Smooth muscle cell (in vitro differentiated cells): ENCODE measurements at regions not wholly inside any gene's neighbourhood (a gene's known extent, or its start where the extent isn't known, plus 50 kb on each side); places are given as distances from the start of the nearest gene placed in this dataset.

Experiments used
- DNase-seq: peaks from one replicate; lab custom pipeline; 2025; ENCODE audit not compliant: unreplicated experiment; lab: John Stamatoyannopoulos, UW
- H2AFZ ChIP-seq: fragments of 200-600 bp; sonication (generic); 2 replicates; pipeline ENCODE4 v1.6.0; 2016; ENCODE audit warnings: antibody characterized with exemption, low read depth, mild to moderate bottlenecking
- H3F3A ChIP-seq: fragments of 200-600 bp; sonication (generic); 2 replicates; pipeline ENCODE4 v1.6.0; 2017; ENCODE audit warnings: antibody characterized with exemption, low read depth
- H3K27ac ChIP-seq: fragments of 200-600 bp; sonication (generic); 2 replicates; pipeline ENCODE4 v1.5.1; 2016; ENCODE audit warnings: low read depth, mild to moderate bottlenecking
- H3K27me3 ChIP-seq: fragments of 200-600 bp; sonication (generic); 2 replicates; pipeline ENCODE4 v1.6.1; 2016; ENCODE audit warnings: low read depth, mild to moderate bottlenecking
- H3K36me3 ChIP-seq: fragments of 200-600 bp; sonication (generic); 2 replicates; pipeline ENCODE4 v1.5.1; 2016; ENCODE audit warnings: low read depth
- H3K4me1 ChIP-seq: fragments of 200-600 bp; sonication (generic); 2 replicates; pipeline ENCODE4 v1.5.1; 2016; ENCODE audit warnings: low read depth
- H3K4me2 ChIP-seq: fragments of 200-600 bp; sonication (generic); 2 replicates; pipeline ENCODE4 v1.6.0; 2016; ENCODE audit warnings: mild to moderate bottlenecking
- H3K4me3 ChIP-seq: fragments of 200-600 bp; sonication (generic); 2 replicates; pipeline ENCODE4 v1.5.1; 2016; ENCODE audit warnings: mild to moderate bottlenecking
- H3K79me2 ChIP-seq: fragments of 200-600 bp; sonication (generic); 2 replicates; pipeline ENCODE4 v1.6.0; 2016; ENCODE audit warnings: low read depth, mild to moderate bottlenecking
- H3K9ac ChIP-seq: fragments of 200-600 bp; sonication (generic); 2 replicates; pipeline ENCODE4 v1.6.0; 2016; ENCODE audit warnings: low read depth
- H3K9me3 ChIP-seq: fragments of 200-600 bp; sonication (generic); replicated peaks from 2 replicates; pipeline ENCODE4 v1.5.1; 2016; ENCODE audit warnings: low read depth
- H4K20me1 ChIP-seq: fragments of 200-600 bp; sonication (generic); 2 replicates; pipeline ENCODE4 v1.6.0; 2016; ENCODE audit warnings: low read depth
- WGBS: methylation state at CpG from one replicate; pipeline ENCODE4 v1.1.7; 2016; ENCODE audit warnings: low lambda C conversion rate; 5-methylcytosine and 5-hydroxymethylcytosine counted together
- TF ChIP-seq, protein P1 (sequence below): fragments of 200-600 bp; sonication (generic); IDR thresholded peaks from 2 replicates; pipeline ENCODE4 v1.5.1; 2017; ENCODE audit warnings: borderline replicate concordance, mild to moderate bottlenecking, antibody characterized with exemption; ENCODE audit not compliant: insufficient read depth, poor library complexity, severe bottlenecking

DNA sequence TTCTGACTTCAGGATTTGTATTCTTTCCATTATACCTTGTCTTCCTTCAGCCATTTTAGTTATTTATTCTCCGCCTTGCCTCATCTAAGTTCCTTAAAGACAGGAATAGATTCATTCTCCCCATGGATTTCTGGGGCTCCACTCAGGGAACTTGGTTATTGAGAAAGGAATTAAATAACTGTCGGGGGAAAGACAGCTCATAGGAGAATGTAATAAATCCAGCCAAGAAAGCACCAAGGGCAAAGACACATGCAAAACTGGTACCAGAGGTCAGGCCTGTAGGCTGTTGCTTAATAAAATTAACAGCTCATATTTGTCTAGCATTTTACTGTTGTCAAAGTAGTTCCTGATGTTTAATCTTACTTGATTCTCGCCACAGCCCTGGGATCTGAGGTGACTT lies 357.2 kb downstream of the TMEM38B start:
- H3K4me3 ChIP-seq = no peak overlapping the region
- H2AFZ ChIP-seq = no peak overlapping the region
- H4K20me1 ChIP-seq = no peaks in the 10 kb centered on the region
- no peaks in the 10 kb centered on the region for H3K36me3 ChIP-seq
- H3K79me2 ChIP-seq = no peaks in the 10 kb centered on the region
- no peak overlapping the region for H3K9ac ChIP-seq
- no peak overlapping the region for H3K27ac ChIP-seq
- TF ChIP-seq, protein P1, sequence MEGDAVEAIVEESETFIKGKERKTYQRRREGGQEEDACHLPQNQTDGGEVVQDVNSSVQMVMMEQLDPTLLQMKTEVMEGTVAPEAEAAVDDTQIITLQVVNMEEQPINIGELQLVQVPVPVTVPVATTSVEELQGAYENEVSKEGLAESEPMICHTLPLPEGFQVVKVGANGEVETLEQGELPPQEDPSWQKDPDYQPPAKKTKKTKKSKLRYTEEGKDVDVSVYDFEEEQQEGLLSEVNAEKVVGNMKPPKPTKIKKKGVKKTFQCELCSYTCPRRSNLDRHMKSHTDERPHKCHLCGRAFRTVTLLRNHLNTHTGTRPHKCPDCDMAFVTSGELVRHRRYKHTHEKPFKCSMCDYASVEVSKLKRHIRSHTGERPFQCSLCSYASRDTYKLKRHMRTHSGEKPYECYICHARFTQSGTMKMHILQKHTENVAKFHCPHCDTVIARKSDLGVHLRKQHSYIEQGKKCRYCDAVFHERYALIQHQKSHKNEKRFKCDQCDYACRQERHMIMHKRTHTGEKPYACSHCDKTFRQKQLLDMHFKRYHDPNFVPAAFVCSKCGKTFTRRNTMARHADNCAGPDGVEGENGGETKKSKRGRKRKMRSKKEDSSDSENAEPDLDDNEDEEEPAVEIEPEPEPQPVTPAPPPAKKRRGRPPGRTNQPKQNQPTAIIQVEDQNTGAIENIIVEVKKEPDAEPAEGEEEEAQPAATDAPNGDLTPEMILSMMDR = no peak
- no peaks in the 10 kb centered on the region for H3K4me1 ChIP-seq
- 81% methylated on average over 3 of the region's 3 CpGs for WGBS
- H3K27me3 ChIP-seq = no peaks in the 10 kb centered on the region
- H3K9me3 ChIP-seq = no peaks in the 10 kb centered on the region
- H3F3A ChIP-seq = no peaks in the 10 kb centered on the region
- no peak for DNase-seq
- no peak overlapping the region for H3K4me2 ChIP-seq

DNA sequence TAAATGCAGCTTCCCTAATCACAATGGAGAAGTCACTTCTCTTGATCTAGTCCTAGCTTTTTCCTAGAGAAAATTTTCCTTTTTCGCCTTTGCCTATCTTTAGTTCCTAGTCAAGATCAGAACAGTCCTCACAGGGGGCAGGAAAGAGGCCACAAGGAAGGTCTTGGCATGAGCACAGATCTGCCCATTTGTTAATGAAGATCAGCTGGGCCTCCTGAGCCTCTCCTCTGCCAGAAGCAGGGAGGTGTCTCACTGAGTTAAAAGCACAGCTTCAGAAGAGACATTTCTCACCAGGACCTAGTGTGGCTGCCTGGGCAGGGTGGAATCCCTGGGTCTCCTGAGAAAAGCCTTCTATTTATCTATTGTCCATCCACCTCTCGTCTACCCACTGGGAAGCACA lies 357.8 kb downstream of the TMEM38B start:
- 63% methylated on average over 2 of the region's 2 CpGs for WGBS
- H3K4me1 ChIP-seq = no peaks in the 10 kb centered on the region
- H4K20me1 ChIP-seq = no peaks in the 10 kb centered on the region
- H3K4me3 ChIP-seq = no peak overlapping the region
- no peak overlapping the region for H3K4me2 ChIP-seq
- H3K79me2 ChIP-seq = no peaks in the 10 kb centered on the region
- no peaks in the 10 kb centered on the region for H3K9me3 ChIP-seq
- no peak overlapping the region for H3K9ac ChIP-seq
- no peaks in the 10 kb centered on the region for H3F3A ChIP-seq
- no peaks in the 10 kb centered on the region for H3K36me3 ChIP-seq
- no peak for DNase-seq
- TF ChIP-seq, protein P1 = no peak
- H2AFZ ChIP-seq = peak overlapping the region; percentile 50
- no peaks in the 10 kb centered on the region for H3K27me3 ChIP-seq
- no peak overlapping the region for H3K27ac ChIP-seq

- H3F3A ChIP-seq = no peaks in the 10 kb centered on the region
- H3K27ac ChIP-seq = no peak overlapping the region
- no peak for DNase-seq
- 60% methylated on average over 2 of the region's 2 CpGs for WGBS
- TF ChIP-seq, protein P1 = no peak
- H3K27me3 ChIP-seq = no peaks in the 10 kb centered on the region
- no peaks in the 10 kb centered on the region for H4K20me1 ChIP-seq
- H3K4me1 ChIP-seq = no peaks in the 10 kb centered on the region
- H3K4me3 ChIP-seq = no peak overlapping the region
- H3K9me3 ChIP-seq = no peaks in the 10 kb centered on the region
- no peak overlapping the region for H3K9ac ChIP-seq
- peak overlapping the region; percentile 50 for H2AFZ ChIP-seq
- H3K4me2 ChIP-seq = no peak overlapping the region
- H3K79me2 ChIP-seq = no peaks in the 10 kb centered on the region
- no peaks in the 10 kb centered on the region for H3K36me3 ChIP-seq
Measured at GRCh38 chr9:106052735-106053134, 358.4 kb downstream of the TMEM38B start.

GRCh38 chr9:106056328-106056727 lies 362.0 kb downstream of the TMEM38B start:
- TF ChIP-seq, protein P1 = no peak

More at GRCh38 chr9:106056328-106056727, 362.0 kb downstream of the TMEM38B start:
- Histone ChIP-seq H3K79me2 (no peaks in the 10 kb centered on the region), H3K27ac (no peak overlapping the region), H3K27me3 (no peaks in the 10 kb centered on the region), H2AFZ (no peak overlapping the region), H4K20me1 (no peaks in the 10 kb centered on the region), H3K9ac (no peak overlapping the region), H3K36me3 (no peaks in the 10 kb centered on the region), H3K4me2 (no peak overlapping the region), H3F3A (no peaks in the 10 kb centered on the region), H3K9me3 (no peaks in the 10 kb centered on the region), H3K4me1 (no peaks in the 10 kb centered on the region), H3K4me3 (no peak overlapping the region)
- no peak for DNase-seq
